Activated naive CD4-positive, alpha-beta T cell treated with Interleukin-2 at 50 U/mL for 16 hours (primary cell): ENCODE measurements at regions not wholly inside any gene's neighbourhood (a gene's known extent, or its start where the extent isn't known, plus 50 kb on each side); places are given as distances from the start of the nearest gene placed in this dataset.
"Not testable (repeated sequence)": the region's sequence is repeated elsewhere in the genome, so short reads cannot be mapped to it uniquely, and the experiment has no call there.

Experiments
- DNase-seq: peaks from one replicate; pipeline ENCODE4 v3.0.0-alpha.2; 2020

- DNase-seq = no peak
Measured at GRCh38 chr10:33952692-33953360, 618.4 kb upstream of the NRP1 start.

- DNase-seq = no peak
Measured at GRCh38 chr10:33950206-33950605, 615.7 kb upstream of the NRP1 start.

- no peak for DNase-seq
Measured at GRCh38 chr10:33947544-33947943, 613.1 kb upstream of the NRP1 start.

GRCh38 chr10:33945051-33945450 lies 610.6 kb upstream of the NRP1 start:
- DNase-seq = no peak

GRCh38 chr10:33942508-33942907 lies 608.0 kb upstream of the NRP1 start:
- no peak for DNase-seq

- no peak for DNase-seq
Measured at GRCh38 chr10:33939892-33940291, 605.4 kb upstream of the NRP1 start.

- no peak for DNase-seq
Measured at GRCh38 chr10:33939410-33939809, 604.9 kb upstream of the NRP1 start.

GRCh38 chr10:33938001-33938400 lies 603.5 kb upstream of the NRP1 start:
- DNase-seq = no peak

GRCh38 chr10:33937036-33937730 lies 602.7 kb upstream of the NRP1 start:
- no peak for DNase-seq

- DNase-seq = no peak
Measured at GRCh38 chr10:33935350-33935749, 600.9 kb upstream of the NRP1 start.

- no peak for DNase-seq
Measured at GRCh38 chr10:33930079-33930478, 595.6 kb upstream of the NRP1 start.

- DNase-seq = no peak
Measured at GRCh38 chr10:33927347-33927746, 592.9 kb upstream of the NRP1 start.

- no peak for DNase-seq
Measured at GRCh38 chr10:33921970-33922605, 587.6 kb upstream of the NRP1 start.

- DNase-seq = no peak
Measured at GRCh38 chr10:33920351-33920750, 585.9 kb upstream of the NRP1 start.

GRCh38 chr10:33919244-33919643 lies 584.8 kb upstream of the NRP1 start:
- no peak for DNase-seq

GRCh38 chr10:33917069-33917780 lies 582.8 kb upstream of the NRP1 start:
- no peak for DNase-seq

- DNase-seq = no peak
Measured at GRCh38 chr10:33914746-33915145, 580.3 kb upstream of the NRP1 start.

GRCh38 chr10:33913194-33913593 lies 578.7 kb upstream of the NRP1 start:
- no peak for DNase-seq

GRCh38 chr10:33909476-33909875 lies 575.0 kb upstream of the NRP1 start:
- not testable (repeated sequence) for DNase-seq

- DNase-seq = no peak
Measured at GRCh38 chr10:33901166-33901565, 566.7 kb upstream of the NRP1 start.

GRCh38 chr10:33900596-33900995 lies 566.1 kb upstream of the NRP1 start:
- no peak for DNase-seq

- DNase-seq = no peak
Measured at GRCh38 chr10:33899578-33900531, 565.4 kb upstream of the NRP1 start.
